Choroid plexus epithelial cell (primary cell): ENCODE measurements at regions not wholly inside any gene's neighbourhood (a gene's known extent, or its start where the extent isn't known, plus 50 kb on each side); places are given as distances from the start of the nearest gene placed in this dataset.

Experiments used
- DNase-seq: peaks from one replicate; pipeline ENCODE4 v3.0.0-alpha.2; 2010; ENCODE audit warnings: low read depth
- H3K4me3 ChIP-seq: 2 replicates; pipeline ENCODE4 v1.5.1; 2011; ENCODE audit warnings: low read depth, mild to moderate bottlenecking, control low read depth, low read length, moderate library complexity
- TF ChIP-seq, protein P1 (sequence below): conservative IDR thresholded peaks from 2 replicates; pipeline ENCODE4 v1.5.1; 2011; ENCODE audit warnings: low read depth, mild to moderate bottlenecking, control low read depth, inconsistent platforms, low read length, moderate library complexity

DNA sequence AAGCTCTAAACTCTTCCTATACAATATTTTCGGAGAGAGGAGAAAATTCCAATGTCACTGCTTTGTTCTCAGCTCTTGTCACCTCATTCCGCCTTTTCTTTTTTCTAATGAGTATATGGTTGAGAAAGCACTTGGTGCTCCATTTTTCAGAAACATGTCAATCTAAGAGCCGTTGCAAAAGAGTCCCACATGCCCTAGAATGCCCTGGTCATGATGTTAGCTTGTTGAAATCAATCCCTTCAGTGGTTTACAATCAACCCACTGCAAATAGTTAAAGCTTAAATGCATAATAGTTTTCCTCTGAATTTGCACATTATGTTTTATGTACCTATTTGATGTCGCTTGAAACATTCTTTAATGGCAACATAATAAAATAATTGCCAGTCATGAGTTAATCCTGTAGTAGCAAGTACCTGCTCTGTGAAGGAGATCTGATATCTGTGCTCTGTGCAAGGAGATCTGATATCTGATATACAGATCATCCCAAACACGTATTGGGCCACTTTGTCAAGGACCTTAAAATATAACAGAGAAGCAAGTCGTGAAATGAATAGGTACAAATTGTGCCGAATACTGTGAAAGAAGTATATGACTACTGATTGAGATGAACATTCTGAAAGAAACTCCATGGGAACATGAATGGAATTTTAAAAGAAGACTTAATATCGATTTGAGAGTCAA, 1633.5 kb downstream of the SUCLG1 start:
- no peak for DNase-seq
- H3K4me3 ChIP-seq = no peak overlapping the region
- TF ChIP-seq, protein P1, sequence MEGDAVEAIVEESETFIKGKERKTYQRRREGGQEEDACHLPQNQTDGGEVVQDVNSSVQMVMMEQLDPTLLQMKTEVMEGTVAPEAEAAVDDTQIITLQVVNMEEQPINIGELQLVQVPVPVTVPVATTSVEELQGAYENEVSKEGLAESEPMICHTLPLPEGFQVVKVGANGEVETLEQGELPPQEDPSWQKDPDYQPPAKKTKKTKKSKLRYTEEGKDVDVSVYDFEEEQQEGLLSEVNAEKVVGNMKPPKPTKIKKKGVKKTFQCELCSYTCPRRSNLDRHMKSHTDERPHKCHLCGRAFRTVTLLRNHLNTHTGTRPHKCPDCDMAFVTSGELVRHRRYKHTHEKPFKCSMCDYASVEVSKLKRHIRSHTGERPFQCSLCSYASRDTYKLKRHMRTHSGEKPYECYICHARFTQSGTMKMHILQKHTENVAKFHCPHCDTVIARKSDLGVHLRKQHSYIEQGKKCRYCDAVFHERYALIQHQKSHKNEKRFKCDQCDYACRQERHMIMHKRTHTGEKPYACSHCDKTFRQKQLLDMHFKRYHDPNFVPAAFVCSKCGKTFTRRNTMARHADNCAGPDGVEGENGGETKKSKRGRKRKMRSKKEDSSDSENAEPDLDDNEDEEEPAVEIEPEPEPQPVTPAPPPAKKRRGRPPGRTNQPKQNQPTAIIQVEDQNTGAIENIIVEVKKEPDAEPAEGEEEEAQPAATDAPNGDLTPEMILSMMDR = no peak

DNA sequence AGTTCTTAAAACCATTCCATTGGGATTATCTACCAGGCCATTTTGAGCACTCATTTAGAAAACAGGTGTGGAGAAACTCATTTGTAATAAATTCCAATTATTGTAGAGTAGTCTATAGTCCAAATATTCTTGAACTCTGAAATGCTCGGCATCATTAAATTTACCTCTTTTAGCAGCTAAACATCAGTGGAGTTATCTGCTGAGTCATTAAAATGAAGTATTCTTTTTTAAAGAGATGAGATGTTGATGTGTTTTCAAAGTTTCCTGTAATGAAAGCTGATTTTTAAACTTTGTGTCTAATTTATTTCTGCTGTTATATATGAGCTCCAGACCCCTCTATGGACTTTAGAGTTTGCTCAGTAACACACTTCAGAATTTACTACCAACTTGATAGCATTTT, 1635.2 kb downstream of the SUCLG1 start:
- no peak for DNase-seq
- TF ChIP-seq, protein P1 = no peak
- no peak overlapping the region for H3K4me3 ChIP-seq

DNA sequence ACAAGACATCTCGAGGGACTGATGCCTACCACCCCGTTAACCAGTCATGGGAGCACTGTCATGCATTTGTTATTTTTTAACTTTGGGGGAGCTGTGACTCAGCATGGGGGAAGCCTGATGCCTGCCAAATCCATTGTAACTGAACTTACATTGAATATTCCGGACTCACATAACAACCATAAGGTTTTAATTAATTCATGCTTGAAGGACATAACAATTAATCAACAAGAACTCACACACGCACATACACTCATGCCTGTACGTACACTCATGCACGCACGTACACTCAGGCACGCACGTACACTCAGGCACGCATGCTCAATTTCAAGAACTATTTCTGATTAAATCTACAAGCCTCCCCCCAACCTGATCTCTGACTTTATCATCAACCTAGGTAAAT, 1639.1 kb downstream of the SUCLG1 start:
- H3K4me3 ChIP-seq = no peak overlapping the region
- no peak for DNase-seq
- TF ChIP-seq, protein P1 = no peak

DNA sequence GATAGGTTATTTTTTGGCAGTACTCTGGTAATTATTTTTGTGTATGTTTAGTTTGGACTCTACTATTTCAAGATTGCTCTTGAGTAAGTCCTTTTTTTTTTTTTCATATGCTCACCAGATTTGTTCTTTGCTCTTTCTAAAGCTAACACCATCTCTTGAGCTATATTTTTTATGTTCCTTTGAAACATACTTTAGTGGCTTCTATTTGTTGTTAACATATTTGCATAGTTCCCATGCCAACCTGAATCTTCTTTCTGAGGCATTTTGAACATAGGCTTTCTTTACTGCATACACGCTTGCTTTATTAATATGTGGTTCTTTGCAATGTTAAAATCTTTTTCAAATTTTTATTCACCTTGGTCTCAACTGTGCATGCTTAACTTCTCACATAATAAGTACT, 1644.9 kb downstream of the SUCLG1 start:
- H3K4me3 ChIP-seq = no peak overlapping the region
- TF ChIP-seq, protein P1 = no peak
- DNase-seq = no peak

DNA sequence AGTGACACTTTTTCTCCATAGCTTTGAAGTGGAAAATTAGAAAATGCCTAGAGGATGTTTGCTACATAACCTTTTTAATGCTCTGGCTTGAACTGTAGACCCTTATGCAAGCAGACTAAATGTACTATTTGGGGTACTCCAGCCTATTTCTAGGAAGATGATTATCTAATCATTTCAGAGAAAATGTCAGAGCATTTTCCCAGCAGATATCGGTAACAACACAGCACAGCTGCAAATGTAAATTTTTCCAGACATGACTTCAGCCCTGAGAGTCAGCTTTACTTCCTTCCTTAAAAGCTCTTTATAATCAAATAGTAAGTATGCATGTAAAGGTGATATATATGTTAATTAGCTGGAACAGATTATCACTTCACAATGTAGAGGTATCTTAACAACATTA, 1647.1 kb downstream of the SUCLG1 start:
- DNase-seq = no peak
- TF ChIP-seq, protein P1 = no peak
- no peak overlapping the region for H3K4me3 ChIP-seq

DNA sequence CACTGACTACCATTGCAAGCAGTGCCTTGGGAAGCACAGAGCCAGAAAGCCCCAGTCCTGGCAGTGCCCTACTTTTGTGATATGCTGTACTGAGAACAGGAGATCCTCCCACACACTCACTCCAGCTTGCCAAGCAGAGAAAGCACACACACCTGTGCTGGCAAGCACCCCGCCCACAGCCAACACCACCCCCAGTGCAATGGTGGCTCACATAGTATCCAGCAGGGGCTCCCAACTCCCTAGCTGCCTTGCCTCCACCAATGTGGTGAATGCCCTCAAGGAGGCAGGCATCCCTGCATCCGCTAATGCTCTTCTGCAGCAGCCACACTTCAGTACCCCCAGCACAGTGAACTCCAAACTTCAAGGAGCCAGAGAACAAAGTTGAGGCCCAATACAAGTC, 1655.8 kb downstream of the SUCLG1 start:
- H3K4me3 ChIP-seq = no peak overlapping the region
- TF ChIP-seq, protein P1 = no peak
- no peak for DNase-seq

DNA sequence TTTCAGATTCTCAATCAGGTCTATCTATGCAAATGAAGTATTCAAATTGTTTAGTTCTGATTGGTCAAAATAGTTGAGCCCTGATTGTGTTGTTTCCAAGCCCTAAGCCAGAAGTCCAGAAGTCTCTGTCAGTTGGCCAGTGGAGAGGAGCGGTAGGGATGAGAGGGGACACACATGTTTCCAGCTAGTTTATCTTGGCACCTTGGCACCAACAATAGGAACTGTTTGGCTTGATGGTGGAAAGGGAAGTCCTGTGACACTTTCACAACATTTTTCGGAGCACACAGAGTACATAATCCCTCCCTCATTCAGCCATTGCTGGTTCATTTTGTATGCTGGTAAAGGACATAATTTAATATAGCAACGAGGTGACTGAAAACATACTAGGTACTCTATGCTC, 1661.6 kb downstream of the SUCLG1 start:
- H3K4me3 ChIP-seq = no peak overlapping the region
- TF ChIP-seq, protein P1 = no peak
- no peak for DNase-seq
